ENCODE measurements at regions not wholly inside any gene's neighbourhood (a gene's known extent, or its start where the extent isn't known, plus 50 kb on each side); places are given as distances from the start of the nearest gene placed in this dataset.

GRCh38 chr3:188097791-188098190, 56.2 kb upstream of the LPP start:
- Histone ChIP-seq H3K27ac (ENCODE audit: low read depth, low read length) (no peak overlapping the region), H3K9me2 (ENCODE audit: insufficient read depth) (no peaks in the 10 kb centered on the region), H3K4me3 (replicated peaks in 1 of 2; ENCODE audit: low read depth in 1 of 2, low read length in 2 of 2) (no peak overlapping the region), H4K20me1 (ENCODE audit: insufficient read depth) (no peaks in the 10 kb centered on the region), H3K9ac (ENCODE audit: low read length) (no peak overlapping the region), H2AFZ (ENCODE audit: low read depth, low read length, poor library complexity, severe bottlenecking) (no peak overlapping the region), H3K79me2 (ENCODE audit: insufficient read depth, low read length) (no peaks in the 10 kb centered on the region), H3K27me3 (ENCODE audit: insufficient read depth, low read length) (no peaks in the 10 kb centered on the region), H3K4me2 (ENCODE audit: low read length) (no peak overlapping the region), H3K9me3 (ENCODE audit: control insufficient read depth in 1 of 2, insufficient read depth in 1 of 2, low read depth in 1 of 2, low read length in 2 of 2) (peaks cover 0 to 5% of the 10 kb centered on the region in 2 experiments; a peak in 2 of 4 replicates), H3K4me1 (ENCODE audit: control insufficient read depth in 1 of 2, insufficient read depth in 2 of 2, low read length in 2 of 2) (no peaks in the 10 kb centered on the region), H3K36me3 (ENCODE audit: control insufficient read depth in 1 of 2, insufficient read depth in 2 of 2, low read length in 2 of 2) (no peaks in the 10 kb centered on the region)
- CTCF ChIA-PET: no interaction called here
- POLR2A ChIA-PET: no interaction called here
- ATAC-seq: no peak
- RAD21 ChIA-PET (ENCODE audit: low non-redundant PET in 1 of 2, low total read pairs in 2 of 2, uncharacterized antibody in 2 of 2, unreplicated experiment in 2 of 2): no interaction called here
- DNase-seq (ENCODE audit: low read depth, low spot score): no peak
- intact Hi-C loops (cut with micrococcal nuclease): no loop called here
- BruUV-seq (replicated peaks): no TSS peak
- TF ChIP-seq POLR2AphosphoS5 (IDR thresholded peaks at IDR 0.05; ENCODE audit: low read depth, low read length) (no peak), CEBPB (IDR thresholded peaks at IDR 0.05; ENCODE audit: low read depth) (no peak), ATF3 (IDR thresholded peaks at IDR 0.05) (no peak), SP1 (IDR thresholded peaks at IDR 0.05; ENCODE audit: low read depth) (no peak)
- TF ChIP-seq, protein P1, sequence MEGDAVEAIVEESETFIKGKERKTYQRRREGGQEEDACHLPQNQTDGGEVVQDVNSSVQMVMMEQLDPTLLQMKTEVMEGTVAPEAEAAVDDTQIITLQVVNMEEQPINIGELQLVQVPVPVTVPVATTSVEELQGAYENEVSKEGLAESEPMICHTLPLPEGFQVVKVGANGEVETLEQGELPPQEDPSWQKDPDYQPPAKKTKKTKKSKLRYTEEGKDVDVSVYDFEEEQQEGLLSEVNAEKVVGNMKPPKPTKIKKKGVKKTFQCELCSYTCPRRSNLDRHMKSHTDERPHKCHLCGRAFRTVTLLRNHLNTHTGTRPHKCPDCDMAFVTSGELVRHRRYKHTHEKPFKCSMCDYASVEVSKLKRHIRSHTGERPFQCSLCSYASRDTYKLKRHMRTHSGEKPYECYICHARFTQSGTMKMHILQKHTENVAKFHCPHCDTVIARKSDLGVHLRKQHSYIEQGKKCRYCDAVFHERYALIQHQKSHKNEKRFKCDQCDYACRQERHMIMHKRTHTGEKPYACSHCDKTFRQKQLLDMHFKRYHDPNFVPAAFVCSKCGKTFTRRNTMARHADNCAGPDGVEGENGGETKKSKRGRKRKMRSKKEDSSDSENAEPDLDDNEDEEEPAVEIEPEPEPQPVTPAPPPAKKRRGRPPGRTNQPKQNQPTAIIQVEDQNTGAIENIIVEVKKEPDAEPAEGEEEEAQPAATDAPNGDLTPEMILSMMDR (IDR thresholded peaks at IDR 0.05 in 2 of 3, conservative IDR thresholded peaks at IDR 0.05 in 1 of 3; ENCODE audit: borderline replicate concordance in 1 of 3, insufficient read depth in 1 of 3, low read depth in 2 of 3, low read length in 2 of 3): no peak

DNA sequence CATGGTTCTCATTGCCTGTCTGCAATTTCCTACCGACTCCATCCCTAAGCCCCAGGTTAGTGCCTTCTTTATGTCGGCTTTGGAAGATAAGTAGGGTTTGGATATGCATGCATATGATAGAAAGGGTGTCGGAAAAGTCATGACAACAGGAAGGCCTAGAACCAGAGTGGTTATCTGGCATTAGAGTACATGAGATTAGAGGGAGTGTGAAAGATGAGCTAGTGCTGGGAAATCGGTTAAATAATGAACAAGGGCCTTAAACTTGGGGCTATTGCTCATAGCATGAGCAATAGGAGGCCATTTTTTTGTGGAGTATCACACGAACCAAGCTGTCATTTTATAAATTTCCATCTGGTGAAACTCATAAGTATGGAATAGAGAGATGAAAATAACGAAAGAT, 54.0 kb upstream of the LPP start:
- Histone ChIP-seq H3K9me3 (ENCODE audit: control insufficient read depth in 1 of 2, insufficient read depth in 1 of 2, low read depth in 1 of 2, low read length in 2 of 2) (peaks cover 0 to 5% of the 10 kb centered on the region in 2 experiments; a peak in 2 of 4 replicates), H3K27ac (ENCODE audit: low read depth, low read length) (no peak overlapping the region), H4K20me1 (ENCODE audit: insufficient read depth) (no peaks in the 10 kb centered on the region), H3K36me3 (ENCODE audit: control insufficient read depth in 1 of 2, insufficient read depth in 2 of 2, low read length in 2 of 2) (no peaks in the 10 kb centered on the region), H2AFZ (ENCODE audit: low read depth, low read length, poor library complexity, severe bottlenecking) (no peak overlapping the region), H3K4me1 (ENCODE audit: control insufficient read depth in 1 of 2, insufficient read depth in 2 of 2, low read length in 2 of 2) (no peaks in the 10 kb centered on the region), H3K4me2 (ENCODE audit: low read length) (no peak overlapping the region), H3K9me2 (ENCODE audit: insufficient read depth) (no peaks in the 10 kb centered on the region), H3K9ac (ENCODE audit: low read length) (no peak overlapping the region), H3K4me3 (replicated peaks in 1 of 2; ENCODE audit: low read depth in 1 of 2, low read length in 2 of 2) (no peak overlapping the region), H3K27me3 (ENCODE audit: insufficient read depth, low read length) (no peaks in the 10 kb centered on the region), H3K79me2 (ENCODE audit: insufficient read depth, low read length) (no peaks in the 10 kb centered on the region)
- intact Hi-C loops (cut with micrococcal nuclease): no loop called here
- CTCF ChIA-PET: no interaction called here
- no peak for ATAC-seq
- RAD21 ChIA-PET (ENCODE audit: low non-redundant PET in 1 of 2, low total read pairs in 2 of 2, uncharacterized antibody in 2 of 2, unreplicated experiment in 2 of 2): no interaction called here
- TF ChIP-seq ZFX (IDR thresholded peaks at IDR 0.05) (no peak), TCF7L2 (IDR thresholded peaks at IDR 0.05; ENCODE audit: borderline replicate concordance, extremely low read depth, insufficient read depth, insufficient read length) (no peak)
- DNase-seq (ENCODE audit: low read depth, low spot score): no peak
- BruUV-seq (replicated peaks): no TSS peak
- POLR2A ChIA-PET: no interaction called here

Measured in HCT116 (cell line).